Skeletal muscle tissue (tissue), 4 donors: ENCODE measurements at regions not wholly inside any gene's neighbourhood (a gene's known extent, or its start where the extent isn't known, plus 50 kb on each side); places are given as distances from the start of the nearest gene placed in this dataset. TPM values are rescaled to one million over a fixed set of nuclear protein-coding genes. Genes with fewer than 3 reads are reported as not detected.

Source experiments
- H3K27ac ChIP-seq: one replicate; pipeline ENCODE4 v1.7.0; 2013; ENCODE audit warnings: mild to moderate bottlenecking, low read depth, low read length, inconsistent platforms
- H3K27me3 ChIP-seq, 3 donors: one replicate each; pipeline ENCODE4 v1.7.0; 2013; ENCODE audit warnings: low read length in 3 of 3; ENCODE audit not compliant: control insufficient read depth in 3 of 3, insufficient read depth in 3 of 3
- H3K36me3 ChIP-seq, 3 donors: one replicate each; pipeline ENCODE4 v1.7.0; 2013; ENCODE audit warnings: low read length in 3 of 3; ENCODE audit not compliant: control insufficient read depth in 3 of 3, insufficient read depth in 3 of 3
- H3K4me1 ChIP-seq, 3 donors: one replicate each; pipeline ENCODE4 v1.7.0; 2013; ENCODE audit warnings: low read length in 3 of 3, mild to moderate bottlenecking in 3 of 3; ENCODE audit not compliant: control insufficient read depth in 3 of 3, insufficient read depth in 3 of 3
- H3K4me3 ChIP-seq, 3 donors: one replicate each; pipeline ENCODE4 v1.7.0; 2013; ENCODE audit warnings: low read length in 3 of 3
- H3K9ac ChIP-seq, 3 donors: one replicate each; pipeline ENCODE4 v1.7.0; 2013; ENCODE audit warnings: low read length in 3 of 3, mild to moderate bottlenecking in 3 of 3, moderate library complexity in 2 of 3, low read depth in 1 of 3
- H3K9me3 ChIP-seq, 3 donors: one replicate each; pipeline ENCODE4 v1.7.0; 2013; ENCODE audit warnings: low read length in 3 of 3; ENCODE audit not compliant: control insufficient read depth in 3 of 3
- small RNA-seq: library from RNA; depleted of rRNA; stranded (forward); fragments of <200 nt; gene quantifications from one replicate; pipeline ENCODE3, GENCODE V24; 2014
- donor health status: Osteomylitis.

- H3K9ac ChIP-seq: no peak overlapping the region
- H3K27me3 ChIP-seq: peaks cover 8 to 15% (median 8%) of the 10 kb centered on the region in 3 donors
- no peaks in the 10 kb centered on the region for H3K36me3 ChIP-seq
- H3K4me3 ChIP-seq: no peak overlapping the region
- no peaks in the 10 kb centered on the region for H3K9me3 ChIP-seq
- H3K27ac ChIP-seq: no peak overlapping the region
- H3K4me1 ChIP-seq: no peaks in the 10 kb centered on the region
Measured at GRCh38 chr18:47331026-47331425, 79.6 kb upstream of the SKOR2 start.

DNA sequence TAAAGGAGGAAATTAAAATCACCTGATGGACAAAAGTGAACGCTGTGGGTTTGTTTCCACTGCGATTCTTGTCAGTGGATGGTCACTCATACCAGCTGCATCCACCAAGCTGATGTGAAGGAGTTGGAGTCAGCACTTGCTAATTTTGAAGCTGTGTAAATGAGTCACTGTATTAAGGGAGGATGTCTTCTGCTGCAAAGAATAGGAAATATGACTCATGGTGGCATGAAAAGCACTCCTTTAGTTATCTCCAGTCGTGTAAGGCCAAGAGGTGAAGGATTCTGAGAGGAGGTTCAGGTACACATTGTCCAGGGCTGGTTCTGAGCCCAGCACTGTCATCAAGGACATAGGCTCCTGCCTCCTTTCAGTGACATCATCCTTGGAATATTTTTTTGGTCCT, 71.7 kb upstream of the SKOR2 start:
- H3K36me3 ChIP-seq: no peaks in the 10 kb centered on the region
- no peak overlapping the region for H3K4me3 ChIP-seq
- H3K9me3 ChIP-seq: peaks cover 0 to 2% (median 0%) of the 10 kb centered on the region in 3 donors
- H3K4me1 ChIP-seq: no peaks in the 10 kb centered on the region
- peaks cover under 1 to 9% (median 5%) of the 10 kb centered on the region in 3 donors for H3K27me3 ChIP-seq
- H3K27ac ChIP-seq: no peak overlapping the region
- H3K9ac ChIP-seq: no peak overlapping the region

DNA sequence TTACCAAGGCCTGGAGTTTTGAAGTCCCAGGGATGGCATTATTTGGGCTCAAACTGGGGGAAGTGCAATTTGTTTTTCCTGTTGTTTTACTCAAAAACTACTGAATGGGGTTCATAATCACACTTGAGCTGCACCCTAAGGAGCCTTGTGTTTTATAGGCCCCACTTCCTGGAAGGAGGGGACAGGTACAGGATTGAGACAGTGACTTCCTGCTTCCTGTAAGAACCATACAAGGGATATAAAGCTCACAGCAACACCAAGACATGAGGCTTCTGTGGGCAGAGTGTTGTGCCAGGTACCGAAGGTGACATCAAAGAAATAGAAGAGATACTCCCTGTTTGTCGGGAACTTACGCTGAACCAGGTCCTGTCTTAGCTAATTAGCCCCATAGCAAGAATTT, 70.4 kb upstream of the SKOR2 start:
- Histone ChIP-seq H3K9me3 (peaks cover 0 to 2% (median 0%) of the 10 kb centered on the region in 3 donors), H3K9ac (no peak overlapping the region), H3K36me3 (no peaks in the 10 kb centered on the region), H3K27me3 (peaks cover 0 to 12% (median 5%) of the 10 kb centered on the region in 3 donors), H3K4me3 (no peak overlapping the region), H3K27ac (no peak overlapping the region), H3K4me1 (no peaks in the 10 kb centered on the region)

DNA sequence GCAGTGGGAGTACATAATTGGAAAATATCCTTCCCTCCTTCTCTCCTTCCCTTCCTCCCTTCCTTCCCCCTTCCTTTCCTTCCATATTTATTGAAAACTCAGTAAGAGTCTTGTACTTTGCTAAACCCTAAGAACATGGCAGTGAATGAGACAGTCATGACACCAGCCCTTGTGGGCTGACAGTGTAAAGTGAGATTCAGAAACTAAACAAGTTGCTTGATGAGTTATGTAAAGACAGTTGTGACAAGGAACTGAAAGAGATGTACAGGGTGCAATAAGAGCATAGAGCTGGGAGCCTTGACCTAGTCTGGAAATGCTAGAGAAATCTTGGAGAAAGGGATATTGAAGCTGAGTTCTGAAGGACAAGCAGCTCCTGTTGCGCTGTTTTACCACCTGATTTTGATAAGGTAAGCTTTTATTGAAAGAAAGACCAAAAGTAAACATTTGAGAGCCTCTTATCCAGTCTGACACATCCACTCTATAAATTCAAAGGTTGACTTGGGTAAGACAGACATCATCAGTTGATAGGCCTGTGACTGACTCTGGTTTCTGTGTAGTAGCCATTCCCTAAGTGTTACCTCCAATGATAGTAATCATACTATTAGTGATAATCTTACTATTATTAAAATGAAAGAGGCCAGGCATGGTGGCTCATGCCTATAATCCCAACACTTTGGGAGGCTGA, 66.5 kb upstream of the SKOR2 start:
- Histone ChIP-seq H3K9ac (no peak overlapping the region), H3K27ac (no peak overlapping the region), H3K9me3 (no peaks in the 10 kb centered on the region), H3K4me3 (no peak overlapping the region), H3K4me1 (no peaks in the 10 kb centered on the region), H3K36me3 (no peaks in the 10 kb centered on the region), H3K27me3 (peaks cover 0 to 9% (median 5%) of the 10 kb centered on the region in 3 donors)

DNA sequence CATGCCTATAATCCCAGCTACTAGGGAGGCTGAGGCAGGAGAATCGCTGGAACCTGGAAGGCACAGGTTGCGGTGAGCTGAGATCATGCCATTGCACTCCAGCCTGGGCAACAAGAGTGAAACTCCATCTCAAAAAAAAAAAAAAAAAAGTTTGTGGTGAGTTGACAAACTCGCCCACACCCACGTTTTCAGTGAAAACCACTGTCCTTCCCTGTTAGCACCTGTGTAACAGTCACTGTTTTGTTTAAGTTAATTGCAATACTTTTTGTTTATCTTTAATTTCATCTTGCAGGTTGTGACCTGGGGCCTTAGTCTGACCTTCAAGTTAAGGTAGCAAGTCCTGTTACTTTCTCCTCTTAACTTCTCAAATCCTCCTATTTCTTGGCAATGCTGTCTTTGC, 65.5 kb upstream of the SKOR2 start:
- H3K9ac ChIP-seq: no peak overlapping the region
- H3K27ac ChIP-seq: no peak overlapping the region
- H3K4me1 ChIP-seq: no peaks in the 10 kb centered on the region
- H3K36me3 ChIP-seq: no peaks in the 10 kb centered on the region
- no peaks in the 10 kb centered on the region for H3K9me3 ChIP-seq
- peaks cover 0 to 9% (median 5%) of the 10 kb centered on the region in 3 donors for H3K27me3 ChIP-seq
- H3K4me3 ChIP-seq: no peak overlapping the region

- no peak overlapping the region for H3K9ac ChIP-seq
- no peaks in the 10 kb centered on the region for H3K36me3 ChIP-seq
- H3K27me3 ChIP-seq: peaks cover 0 to 4% (median 4%) of the 10 kb centered on the region in 3 donors
- no peak overlapping the region for H3K27ac ChIP-seq
- H3K9me3 ChIP-seq: no peaks in the 10 kb centered on the region
- H3K4me1 ChIP-seq: no peaks in the 10 kb centered on the region
- H3K4me3 ChIP-seq: no peak overlapping the region
Measured at GRCh38 chr18:47313901-47314300, 62.4 kb upstream of the SKOR2 start.

DNA sequence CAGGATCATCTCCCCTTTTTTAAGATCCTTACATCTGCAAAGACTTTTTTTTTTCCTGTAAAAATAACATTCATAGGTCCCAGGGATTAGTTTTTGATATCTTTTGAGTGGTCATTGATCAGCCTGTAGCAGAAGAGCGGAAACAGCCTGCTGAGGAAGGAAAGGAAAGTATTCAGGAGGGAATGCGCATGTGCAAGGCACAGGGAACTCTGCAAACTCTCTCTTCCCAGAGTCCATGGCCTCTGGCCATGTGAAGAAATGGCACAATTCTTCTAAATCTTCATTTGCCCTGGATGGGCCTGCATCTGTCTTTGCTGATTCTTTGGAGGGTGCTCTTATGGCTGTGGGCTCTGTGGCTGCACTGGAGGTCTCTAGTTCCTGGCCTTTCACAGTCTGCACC, 60.1 kb upstream of the SKOR2 start:
- H3K4me1 ChIP-seq: no peaks in the 10 kb centered on the region
- no peaks in the 10 kb centered on the region for H3K36me3 ChIP-seq
- no peak overlapping the region for H3K27ac ChIP-seq
- no peaks in the 10 kb centered on the region for H3K9me3 ChIP-seq
- no peak overlapping the region for H3K4me3 ChIP-seq
- H3K9ac ChIP-seq: no peak overlapping the region
- H3K27me3 ChIP-seq: peaks cover 0 to 4% (median 0%) of the 10 kb centered on the region in 3 donors

Small RNAs in the stretch of these regions (small RNA-seq; reads per million reads assigned to genes)
- gene MIR4527: not detected
